Gastrocnemius medialis (tissue), 4 donors: ENCODE measurements at regions not wholly inside any gene's neighbourhood (a gene's known extent, or its start where the extent isn't known, plus 50 kb on each side); places are given as distances from the start of the nearest gene placed in this dataset.

Experiments used
- POLR2A ChIP-seq, 2 donors: fragments of 450-650 bp; IDR thresholded peaks; one replicate each; pipeline ENCODE4 v1.6.1; 2017; ENCODE audit warnings: antibody characterized with exemption in 2 of 2, mild to moderate bottlenecking in 2 of 2, moderate library complexity in 2 of 2
- TF ChIP-seq, protein P1 (sequence below), 5 experiments: fragments of 450-650 bp in 3 of 5; fragments of 200-600 bp in 2 of 5; sonication (generic) in 2 of 5; IDR thresholded peaks in 4 of 5; conservative IDR thresholded peaks in 1 of 5; 1 replicate in 4 of 5; 2 replicates in 1 of 5; pipeline ENCODE4 v1.5.1; 2016 to 2019; ENCODE audit warnings: antibody characterized with exemption in 5 of 5, mild to moderate bottlenecking in 3 of 5, moderate library complexity in 3 of 5

DNA sequence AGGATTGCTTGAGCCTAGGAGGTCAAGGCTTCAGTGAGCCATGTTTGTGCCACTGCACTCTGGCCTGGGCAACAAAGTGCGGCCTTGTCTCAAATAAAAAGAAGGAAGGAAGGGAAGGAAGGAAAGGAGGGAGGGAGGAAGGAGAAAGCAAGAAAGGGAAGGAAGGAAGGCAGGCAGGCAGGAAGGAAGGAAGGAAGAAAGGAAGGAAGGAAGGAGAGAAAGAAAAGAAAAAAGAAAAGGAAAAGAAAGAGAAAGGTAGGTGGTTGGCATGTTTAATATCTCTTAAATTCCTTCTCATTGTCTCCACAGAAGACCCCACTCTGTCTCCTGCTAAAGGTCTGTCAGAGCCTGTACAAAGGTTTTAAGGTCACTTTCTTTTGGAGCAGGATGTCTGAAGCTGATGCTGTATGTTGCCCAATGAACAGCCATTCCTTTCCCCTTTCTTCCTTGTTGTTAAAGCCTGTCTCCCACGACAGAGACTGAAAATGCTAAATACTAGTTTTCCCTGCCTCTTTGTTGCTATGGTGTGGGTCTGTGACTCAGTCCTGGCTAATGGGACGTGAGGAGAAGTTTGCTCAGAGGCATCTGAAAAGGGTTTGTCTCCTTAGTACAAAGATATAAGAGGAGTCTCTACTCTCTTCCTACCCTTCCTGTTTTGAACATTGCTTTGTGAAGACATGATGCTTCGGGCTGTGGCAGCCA, 213.3 kb downstream of the PCSK1 start:
- TF ChIP-seq POLR2A (IDR thresholded peaks at IDR 0.05): no peak
- TF ChIP-seq, protein P1, sequence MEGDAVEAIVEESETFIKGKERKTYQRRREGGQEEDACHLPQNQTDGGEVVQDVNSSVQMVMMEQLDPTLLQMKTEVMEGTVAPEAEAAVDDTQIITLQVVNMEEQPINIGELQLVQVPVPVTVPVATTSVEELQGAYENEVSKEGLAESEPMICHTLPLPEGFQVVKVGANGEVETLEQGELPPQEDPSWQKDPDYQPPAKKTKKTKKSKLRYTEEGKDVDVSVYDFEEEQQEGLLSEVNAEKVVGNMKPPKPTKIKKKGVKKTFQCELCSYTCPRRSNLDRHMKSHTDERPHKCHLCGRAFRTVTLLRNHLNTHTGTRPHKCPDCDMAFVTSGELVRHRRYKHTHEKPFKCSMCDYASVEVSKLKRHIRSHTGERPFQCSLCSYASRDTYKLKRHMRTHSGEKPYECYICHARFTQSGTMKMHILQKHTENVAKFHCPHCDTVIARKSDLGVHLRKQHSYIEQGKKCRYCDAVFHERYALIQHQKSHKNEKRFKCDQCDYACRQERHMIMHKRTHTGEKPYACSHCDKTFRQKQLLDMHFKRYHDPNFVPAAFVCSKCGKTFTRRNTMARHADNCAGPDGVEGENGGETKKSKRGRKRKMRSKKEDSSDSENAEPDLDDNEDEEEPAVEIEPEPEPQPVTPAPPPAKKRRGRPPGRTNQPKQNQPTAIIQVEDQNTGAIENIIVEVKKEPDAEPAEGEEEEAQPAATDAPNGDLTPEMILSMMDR (IDR thresholded peaks at IDR 0.05 in 4 of 5, conservative IDR thresholded peaks at IDR 0.05 in 1 of 5): no peak
